Trophoblast cell (in vitro differentiated cells and primary cell): ENCODE measurements at regions not wholly inside any gene's neighbourhood (a gene's known extent, or its start where the extent isn't known, plus 50 kb on each side); places are given as distances from the start of the nearest gene placed in this dataset.

ENCODE experiments used
- DNase-seq, 2 donors: peaks; one replicate each; pipeline ENCODE4 v3.0.0-alpha.2; 2016
- H2AFZ ChIP-seq: 2 replicates; pipeline ENCODE4 v1.6.1; 2013; ENCODE audit warnings: low read length, moderate library complexity, mild to moderate bottlenecking; ENCODE audit not compliant: insufficient read depth, poor library complexity
- H2AK5ac ChIP-seq: 2 replicates; pipeline ENCODE4 v1.6.1; 2013; ENCODE audit warnings: mild to moderate bottlenecking, low read length
- H2BK120ac ChIP-seq: 2 replicates; pipeline ENCODE4 v1.6.1; 2013; ENCODE audit warnings: low read length, mild to moderate bottlenecking, moderate library complexity; ENCODE audit not compliant: insufficient read depth, poor library complexity
- H2BK12ac ChIP-seq: 2 replicates; pipeline ENCODE4 v1.6.1; 2013; ENCODE audit warnings: mild to moderate bottlenecking, low read length, moderate library complexity
- H2BK5ac ChIP-seq: 2 replicates; pipeline ENCODE4 v1.6.1; 2013; ENCODE audit warnings: low read length, low read depth, moderate library complexity, mild to moderate bottlenecking; ENCODE audit not compliant: poor library complexity
- H3K14ac ChIP-seq: 2 replicates; pipeline ENCODE4 v1.6.1; 2013; ENCODE audit warnings: mild to moderate bottlenecking, low read length
- H3K18ac ChIP-seq: 2 replicates; pipeline ENCODE4 v1.6.1; 2013; ENCODE audit warnings: mild to moderate bottlenecking, low read length
- H3K23ac ChIP-seq: 2 replicates; pipeline ENCODE4 v1.6.1; 2013; ENCODE audit warnings: low read length
- H3K27ac ChIP-seq: 2 replicates; pipeline ENCODE4 v1.5.1; 2013; ENCODE audit warnings: low read depth, mild to moderate bottlenecking, inconsistent platforms, low read length, moderate library complexity
- H3K27me3 ChIP-seq: 2 replicates; pipeline ENCODE4 v1.6.1; 2013; ENCODE audit warnings: inconsistent platforms, mild to moderate bottlenecking, low read length, moderate library complexity; ENCODE audit not compliant: insufficient read depth
- H3K36me3 ChIP-seq, 2 experiments: 1 replicate in 1 of 2; 2 replicates in 1 of 2; pipeline ENCODE4 v1.6.1; 2013; ENCODE audit warnings: low read length in 2 of 2, mild to moderate bottlenecking in 2 of 2, moderate library complexity in 1 of 2; ENCODE audit not compliant: insufficient read depth in 2 of 2, control insufficient read depth in 1 of 2
- H3K4ac ChIP-seq: 2 replicates; pipeline ENCODE4 v1.6.1; 2013; ENCODE audit warnings: low read depth, mild to moderate bottlenecking, low read length, moderate library complexity
- H3K4me1 ChIP-seq, 2 experiments: 1 replicate in 1 of 2; 2 replicates in 1 of 2; pipeline ENCODE4 v1.6.1; 2013; ENCODE audit warnings: low read length in 2 of 2, mild to moderate bottlenecking in 2 of 2, moderate library complexity in 1 of 2; ENCODE audit not compliant: insufficient read depth in 2 of 2, control insufficient read depth in 1 of 2
- H3K4me2 ChIP-seq: 2 replicates; pipeline ENCODE4 v1.6.1; 2013; ENCODE audit warnings: inconsistent platforms, mild to moderate bottlenecking, low read length, moderate library complexity
- H3K4me3 ChIP-seq: 2 replicates; pipeline ENCODE4 v1.5.1; 2013; ENCODE audit warnings: mild to moderate bottlenecking, low read depth, low read length, inconsistent platforms
- H3K79me1 ChIP-seq: one replicate; pipeline ENCODE4 v1.6.1; 2013; ENCODE audit warnings: low read length
- H3K79me2 ChIP-seq: 2 replicates; pipeline ENCODE4 v1.6.1; 2013; ENCODE audit warnings: low read length, mild to moderate bottlenecking; ENCODE audit not compliant: control insufficient read depth, insufficient read depth, poor library complexity
- H3K9ac ChIP-seq: 2 replicates; pipeline ENCODE4 v1.6.1; 2013; ENCODE audit warnings: mild to moderate bottlenecking, low read length
- H3K9me3 ChIP-seq: 2 replicates; pipeline ENCODE4 v1.6.1; 2013; ENCODE audit warnings: low read depth, mild to moderate bottlenecking, control low read depth, inconsistent platforms, low read length; ENCODE audit not compliant: insufficient read depth
- H4K12ac ChIP-seq: 2 replicates; pipeline ENCODE4 v1.6.1; 2013; ENCODE audit warnings: low read depth, mild to moderate bottlenecking, low read length, moderate library complexity
- H4K8ac ChIP-seq: 2 replicates; pipeline ENCODE4 v1.6.1; 2013; ENCODE audit warnings: low read depth, mild to moderate bottlenecking, low read length, moderate library complexity
- H4K91ac ChIP-seq: one replicate; pipeline ENCODE4 v1.6.1; 2013; ENCODE audit warnings: low read depth, mild to moderate bottlenecking, low read length, moderate library complexity
- whole genome bisulfite sequencing: extraction: QIAGEN DNeasy Blood & Tissue Kit; methylation state at CpG from one replicate; pipeline ENCODE4 v1.1.7; 2013; ENCODE audit warnings: missing lambda C conversion rate; ENCODE audit not compliant: insufficient read length, insufficient coverage; ENCODE audit errors: extremely low coverage; 5-methylcytosine and 5-hydroxymethylcytosine counted together

DNA sequence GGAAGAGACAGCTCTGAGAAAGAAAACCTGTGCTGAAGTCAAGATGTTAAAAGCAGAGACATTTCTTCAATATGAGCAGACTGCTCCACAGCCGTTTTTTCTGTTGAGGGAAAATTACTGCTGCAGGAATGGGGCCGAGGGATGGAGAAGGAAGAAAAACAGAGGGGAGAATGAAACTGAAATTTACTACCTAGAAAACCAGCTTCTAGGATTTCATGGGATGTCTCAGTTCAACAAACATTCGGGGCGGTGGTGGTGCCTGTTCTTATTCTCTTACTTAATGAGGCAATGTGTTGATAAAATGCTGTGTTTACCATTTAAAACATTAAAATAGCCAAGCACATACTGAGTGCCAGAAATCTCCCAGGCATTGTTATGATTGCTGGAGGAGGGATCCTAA, 557.1 kb upstream of the MEX3C start:
- Histone ChIP-seq H3K4ac (no peak overlapping the region), H4K12ac (no peak overlapping the region), H4K8ac (no peak overlapping the region), H3K36me3 (no peaks in the 10 kb centered on the region), H3K9me3 (no peaks in the 10 kb centered on the region), H4K91ac (no peak overlapping the region), H2BK120ac (no peak overlapping the region), H3K9ac (no peak overlapping the region), H3K79me2 (no peaks in the 10 kb centered on the region), H3K4me2 (no peak overlapping the region), H3K27me3 (no peaks in the 10 kb centered on the region), H2AK5ac (no peak overlapping the region), H3K4me3 (no peak overlapping the region), H3K27ac (no peak overlapping the region), H3K23ac (no peak overlapping the region), H2BK12ac (no peak overlapping the region), H3K4me1 (no peaks in the 10 kb centered on the region), H3K79me1 (no peaks in the 10 kb centered on the region), H2BK5ac (no peak overlapping the region), H3K14ac (no peak overlapping the region), H3K18ac (no peak overlapping the region), H2AFZ (no peak overlapping the region)
- no CpG with 5 or more reads among the region's 4 CpGs for WGBS
- no peak for DNase-seq

DNA sequence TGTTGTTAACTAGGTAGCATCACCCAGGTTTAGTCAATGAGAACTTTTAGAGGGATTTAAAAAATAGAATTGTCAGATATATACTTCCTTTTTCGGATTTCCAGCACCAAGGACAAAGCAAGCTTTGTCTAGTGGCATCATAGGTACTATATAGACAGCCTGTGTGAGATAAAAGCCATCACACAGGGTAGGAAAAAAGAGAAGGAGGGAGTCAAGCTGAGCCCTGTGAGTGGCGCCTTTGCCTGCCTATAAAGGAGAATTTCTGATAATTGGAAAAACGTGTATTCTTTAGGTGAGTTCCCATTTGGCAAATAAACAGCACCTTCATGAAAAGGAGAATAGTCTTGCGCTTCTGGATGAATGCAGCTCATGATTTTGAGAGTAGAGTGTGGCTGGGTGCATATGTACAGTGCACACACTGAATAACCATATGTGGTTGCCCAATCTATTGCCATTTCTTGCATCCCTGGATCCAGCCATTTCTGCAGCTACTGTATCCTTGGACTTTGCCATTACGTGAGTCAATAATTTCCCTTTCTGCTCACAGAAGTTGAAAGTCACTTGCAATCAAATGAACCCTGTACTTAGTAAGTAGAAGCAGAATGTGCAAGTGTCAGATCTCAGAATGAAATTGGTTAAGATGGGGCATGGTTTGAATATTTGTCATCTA, 559.9 kb upstream of the MEX3C start:
- H4K12ac ChIP-seq = no peak overlapping the region
- no peak overlapping the region for H2AK5ac ChIP-seq
- H4K8ac ChIP-seq = no peak overlapping the region
- no peak overlapping the region for H3K4ac ChIP-seq
- no peaks in the 10 kb centered on the region for H3K4me1 ChIP-seq
- no peaks in the 10 kb centered on the region for H3K36me3 ChIP-seq
- no peak overlapping the region for H3K18ac ChIP-seq
- no peaks in the 10 kb centered on the region for H3K79me1 ChIP-seq
- H3K4me3 ChIP-seq = no peak overlapping the region
- H4K91ac ChIP-seq = no peak overlapping the region
- H2BK5ac ChIP-seq = no peak overlapping the region
- H2BK12ac ChIP-seq = no peak overlapping the region
- no peak overlapping the region for H3K14ac ChIP-seq
- no peaks in the 10 kb centered on the region for H3K27me3 ChIP-seq
- no peak for DNase-seq
- no peak overlapping the region for H2AFZ ChIP-seq
- no peak overlapping the region for H3K23ac ChIP-seq
- no peak overlapping the region for H3K27ac ChIP-seq
- H3K9ac ChIP-seq = no peak overlapping the region
- H3K4me2 ChIP-seq = no peak overlapping the region
- H3K79me2 ChIP-seq = no peaks in the 10 kb centered on the region
- no peaks in the 10 kb centered on the region for H3K9me3 ChIP-seq
- no peak overlapping the region for H2BK120ac ChIP-seq
- WGBS = no CpG with 5 or more reads among the region's 5 CpGs

DNA sequence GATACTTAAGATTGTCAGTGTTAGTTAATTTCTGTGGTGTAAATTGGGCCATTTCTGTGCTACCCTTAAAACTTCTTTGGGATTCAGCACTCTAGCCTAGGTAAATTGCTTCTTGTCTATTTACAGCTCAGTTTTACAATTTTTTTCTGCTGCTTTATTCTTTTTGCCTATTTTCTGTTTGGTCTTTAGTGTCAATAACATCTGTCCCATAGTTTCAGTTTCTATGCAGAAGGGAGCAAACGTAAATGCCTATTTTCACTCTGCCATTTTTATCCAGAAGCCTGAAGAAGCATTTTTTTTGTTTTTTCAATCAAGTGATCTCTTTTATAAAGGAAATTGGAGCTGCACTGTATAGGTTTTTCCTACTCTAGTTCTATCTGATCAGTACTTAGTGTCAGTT, 564.9 kb upstream of the MEX3C start:
- Histone ChIP-seq H4K8ac (no peak overlapping the region), H3K4me1 (no peaks in the 10 kb centered on the region), H4K91ac (no peak overlapping the region), H3K27me3 (no peaks in the 10 kb centered on the region), H3K4me3 (no peak overlapping the region), H3K36me3 (no peaks in the 10 kb centered on the region), H3K4me2 (no peak overlapping the region), H2AFZ (no peak overlapping the region), H2BK12ac (no peak overlapping the region), H3K27ac (no peak overlapping the region), H3K9me3 (no peaks in the 10 kb centered on the region), H4K12ac (no peak overlapping the region), H2BK5ac (no peak overlapping the region), H3K23ac (no peak overlapping the region), H3K4ac (no peak overlapping the region), H3K79me2 (no peaks in the 10 kb centered on the region), H3K9ac (no peak overlapping the region), H3K18ac (no peak overlapping the region), H3K79me1 (no peaks in the 10 kb centered on the region), H3K14ac (no peak overlapping the region), H2BK120ac (no peak overlapping the region), H2AK5ac (no peak overlapping the region)
- no CpG with 5 or more reads among the region's 1 CpG for WGBS
- DNase-seq = no peak

DNA sequence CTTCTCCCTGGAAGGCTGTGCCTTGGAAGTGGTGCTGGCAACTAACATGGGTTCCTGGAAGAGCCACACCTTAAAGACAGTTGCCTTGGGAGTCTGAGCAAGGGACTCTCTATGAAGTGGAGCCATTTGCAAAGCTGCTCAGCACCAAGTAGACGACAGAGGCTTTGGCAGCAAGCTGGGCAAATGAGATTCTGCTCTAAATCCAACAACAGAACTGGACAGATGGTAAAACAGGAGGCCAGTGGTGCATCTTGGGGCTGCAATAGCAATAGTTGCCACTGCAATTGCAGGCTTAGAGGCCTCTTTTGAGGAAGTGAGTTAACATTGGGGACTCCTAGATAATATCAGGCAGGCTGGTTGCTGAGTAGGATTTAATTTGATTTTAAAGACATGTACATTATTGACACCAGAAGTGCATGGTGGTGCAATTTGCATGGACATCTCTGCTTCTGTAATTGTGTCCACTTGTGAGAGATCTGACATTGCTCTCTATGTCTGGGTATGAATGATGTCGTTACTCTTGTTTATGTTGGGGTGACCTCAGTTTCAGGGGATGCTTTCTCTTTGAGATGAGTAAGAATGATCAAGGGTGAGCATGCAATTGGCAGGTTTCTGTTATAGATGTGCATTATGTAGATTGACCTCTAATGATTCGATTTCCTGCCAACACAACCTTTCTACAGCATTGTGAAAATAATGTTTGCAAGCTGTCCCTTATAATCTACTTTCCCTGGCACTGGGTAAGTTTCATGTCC, 568.3 kb upstream of the MEX3C start:
- H4K12ac ChIP-seq = no peak overlapping the region
- no peaks in the 10 kb centered on the region for H3K27me3 ChIP-seq
- H3K79me2 ChIP-seq = no peaks in the 10 kb centered on the region
- H2BK5ac ChIP-seq = no peak overlapping the region
- H3K36me3 ChIP-seq = no peaks in the 10 kb centered on the region
- no peak overlapping the region for H4K91ac ChIP-seq
- H3K18ac ChIP-seq = no peak overlapping the region
- H2BK120ac ChIP-seq = no peak overlapping the region
- no peak overlapping the region for H2AK5ac ChIP-seq
- H3K27ac ChIP-seq = no peak overlapping the region
- H3K4me1 ChIP-seq = no peaks in the 10 kb centered on the region
- H3K4ac ChIP-seq = no peak overlapping the region
- no peak overlapping the region for H3K9ac ChIP-seq
- H3K14ac ChIP-seq = no peak overlapping the region
- no peak overlapping the region for H2AFZ ChIP-seq
- no peaks in the 10 kb centered on the region for H3K9me3 ChIP-seq
- H3K23ac ChIP-seq = no peak overlapping the region
- no peaks in the 10 kb centered on the region for H3K79me1 ChIP-seq
- DNase-seq = no peak
- WGBS = no CpG with 5 or more reads among the region's 3 CpGs
- no peak overlapping the region for H3K4me2 ChIP-seq
- H4K8ac ChIP-seq = no peak overlapping the region
- no peak overlapping the region for H3K4me3 ChIP-seq
- no peak overlapping the region for H2BK12ac ChIP-seq
